Astrocyte of the spinal cord (primary cell): ENCODE measurements at regions not wholly inside any gene's neighbourhood (a gene's known extent, or its start where the extent isn't known, plus 50 kb on each side); places are given as distances from the start of the nearest gene placed in this dataset.

Source experiments
- DNase-seq: peaks from one replicate; pipeline ENCODE4 v3.0.0; 2011; ENCODE audit warnings: low read depth, low spot score
- H3K4me3 ChIP-seq: 2 replicates; pipeline ENCODE4 v1.5.1; 2011; ENCODE audit warnings: low read depth, mild to moderate bottlenecking, low read length, moderate library complexity
- CTCF ChIP-seq: IDR thresholded peaks from 2 replicates; pipeline ENCODE4 v1.5.1; 2012; ENCODE audit warnings: low read depth, mild to moderate bottlenecking, low read length, inconsistent platforms
- in situ Hi-C: cut with HindIII; loops from 2 replicates; pipeline ENCODE4 v1.10.0; 2017; ENCODE audit warnings: low sequenced_read_pairs

GRCh38 chr6:151671195-151671594, 136.3 kb upstream of the ESR1 start:
- in situ Hi-C loops: no loop called here

GRCh38 chr6:151674578-151674977, 132.9 kb upstream of the ESR1 start:
- in situ Hi-C loops: no loop called here
- H3K4me3 ChIP-seq: no peak overlapping the region
- no peak for TF ChIP-seq CTCF
- no peak for DNase-seq

More at GRCh38 chr6:151671195-151671594, 136.3 kb upstream of the ESR1 start:
- no peak overlapping the region for H3K4me3 ChIP-seq
- no peak for DNase-seq
- no peak for TF ChIP-seq CTCF

DNA sequence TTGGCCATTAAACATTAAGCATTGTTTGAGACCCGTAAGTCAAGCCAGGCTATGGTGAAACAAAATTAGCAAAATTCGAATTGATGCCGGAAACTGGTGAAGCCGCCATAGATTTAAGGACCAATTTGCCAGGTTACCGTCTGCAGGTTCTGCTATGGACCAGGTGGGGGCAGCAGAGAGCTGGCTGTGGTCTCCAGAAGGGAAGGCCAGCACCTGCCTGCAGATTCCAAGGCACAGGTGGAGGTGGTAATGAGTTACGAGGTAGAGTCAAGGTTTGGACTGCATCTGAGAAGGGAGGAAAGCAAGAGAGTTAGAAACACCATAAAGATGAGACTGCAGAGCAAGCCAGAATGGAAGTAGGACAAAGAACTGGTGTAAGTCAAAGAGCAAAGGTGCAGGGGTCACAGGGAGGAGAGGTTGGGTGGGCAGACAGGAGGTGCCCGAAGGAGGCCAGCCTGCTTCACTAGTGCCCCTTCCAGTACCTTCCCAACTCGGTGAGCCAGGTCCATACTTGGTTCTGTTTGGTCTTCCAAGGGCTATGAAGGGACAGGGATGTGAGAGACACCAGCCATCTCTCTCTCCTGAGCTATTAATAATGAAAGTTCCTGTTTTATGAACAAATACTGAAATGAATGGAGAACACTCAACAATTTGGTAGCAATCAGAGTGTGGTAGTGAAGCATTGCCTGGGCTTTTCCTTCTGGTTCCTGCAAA, 131.6 kb upstream of the ESR1 start:
- peak; percentile 24 for DNase-seq
- no peak overlapping the region for H3K4me3 ChIP-seq
- TF ChIP-seq CTCF: peak; percentile 91
- in situ Hi-C loops: no loop called here

DNA sequence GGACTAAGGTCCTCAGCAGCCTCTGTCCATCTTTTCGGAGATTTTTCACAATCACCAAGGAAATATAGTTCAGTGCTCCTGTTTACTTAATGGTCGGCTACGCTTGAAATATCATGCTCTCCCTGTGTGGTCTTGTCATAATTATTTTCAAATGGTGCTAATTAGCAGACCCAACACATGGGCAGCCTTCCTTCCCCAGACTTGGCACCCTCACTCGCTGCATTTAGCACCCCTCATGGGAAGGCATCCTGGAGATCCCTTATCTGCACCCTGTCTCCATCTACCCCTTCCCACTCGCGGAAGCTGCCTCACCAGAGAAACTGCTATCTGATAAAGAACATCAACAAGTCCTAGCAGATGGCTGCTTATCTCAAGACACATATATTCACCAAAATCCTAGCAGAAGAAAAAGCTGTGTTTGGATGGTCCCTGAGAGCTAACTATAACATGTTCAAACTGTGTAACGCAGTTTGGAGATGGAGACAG, 131.0 kb upstream of the ESR1 start:
- DNase-seq: no peak
- no peak for TF ChIP-seq CTCF
- in situ Hi-C loops: no loop called here
- H3K4me3 ChIP-seq: no peak overlapping the region

DNA sequence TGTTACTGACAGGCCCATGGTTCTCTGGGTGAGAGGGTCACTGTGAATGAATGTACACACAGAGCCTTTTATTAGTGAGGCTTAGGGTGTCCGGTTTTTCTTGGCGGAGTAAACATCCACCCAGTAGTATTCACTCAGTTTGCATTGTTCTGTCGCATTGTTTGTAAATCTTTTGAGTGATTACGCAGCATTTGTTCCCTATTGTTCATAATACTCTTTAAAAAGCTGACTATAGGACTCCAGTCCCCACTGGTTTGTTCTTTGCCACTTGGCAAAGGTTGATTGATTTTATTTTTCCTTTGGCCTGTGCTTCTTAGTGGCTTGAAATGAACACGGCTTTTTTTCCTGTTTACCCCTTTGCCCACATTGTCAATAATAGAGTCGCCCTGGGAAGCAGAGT, 130.1 kb upstream of the ESR1 start:
- H3K4me3 ChIP-seq: no peak overlapping the region
- in situ Hi-C loops: no loop called here
- no peak for DNase-seq
- TF ChIP-seq CTCF: no peak

- in situ Hi-C loops: no loop called here
- peak; percentile 14 for DNase-seq
- no peak overlapping the region for H3K4me3 ChIP-seq
- TF ChIP-seq CTCF: no peak
Observed at GRCh38 chr6:151679081-151679480, 128.4 kb upstream of the ESR1 start.
